A673 (cell line): ENCODE measurements at regions not wholly inside any gene's neighbourhood (a gene's known extent, or its start where the extent isn't known, plus 50 kb on each side); places are given as distances from the start of the nearest gene placed in this dataset.

Experiments used
- BruUV-seq: library from RNA; stranded (reverse); fragments of 400-500 nt; replicated peaks from 2 replicates; lab custom pipeline; 2021; lab: Mats Ljungman, UMichigan
- CTCF ChIA-PET: fragments of 300-600 bp; sonication (Branson Sonifier 250); formaldehyde crosslinking; loops from one replicate; lab custom pipeline; 2022; ENCODE audit warnings: antibody characterized with exemption; lab: Charles Lee
- POLR2A ChIA-PET: fragments of 300-600 bp; sonication (Branson Sonifier 250); formaldehyde crosslinking; loops from one replicate; lab custom pipeline; 2022; ENCODE audit warnings: antibody characterized with exemption; ENCODE audit not compliant: low non-redundant PET; lab: Charles Lee
- DNase-seq: peaks from one replicate; pipeline ENCODE4 v3.0.0-alpha.2; 2015; ENCODE audit warnings: low spot score
- H3K27ac ChIP-seq: fragments of 200-600 bp; sonication (generic); 2 replicates; pipeline ENCODE4 v1.5.1; 2016; ENCODE audit warnings: mixed run types, low read depth, mild to moderate bottlenecking, mixed read lengths, antibody characterized with exemption, low read length; ENCODE audit not compliant: poor library complexity, severe bottlenecking
- H3K27me3 ChIP-seq: fragments of 200-600 bp; sonication (generic); replicated peaks from 2 replicates; pipeline ENCODE4 v1.6.1; 2017; ENCODE audit warnings: mixed run types, low read depth, mild to moderate bottlenecking, mixed read lengths, antibody characterized with exemption, low read length; ENCODE audit not compliant: insufficient read depth, poor library complexity
- H3K36me3 ChIP-seq: fragments of 200-600 bp; sonication (generic); 2 replicates; pipeline ENCODE4 v1.6.1; 2016; ENCODE audit warnings: mixed run types, mild to moderate bottlenecking, mixed read lengths, antibody characterized with exemption, low read length; ENCODE audit not compliant: insufficient read depth, poor library complexity, severe bottlenecking
- H3K4me1 ChIP-seq: fragments of 200-600 bp; sonication (generic); 2 replicates; pipeline ENCODE4 v1.6.1; 2017; ENCODE audit warnings: mixed run types, mild to moderate bottlenecking, mixed read lengths, antibody characterized with exemption, low read length; ENCODE audit not compliant: insufficient read depth, poor library complexity, severe bottlenecking
- H3K4me3 ChIP-seq: fragments of 200-600 bp; sonication (generic); 2 replicates; pipeline ENCODE4 v1.5.1; 2016; ENCODE audit warnings: low read depth, mixed run types, mild to moderate bottlenecking, mixed read lengths, low read length; ENCODE audit not compliant: poor library complexity, severe bottlenecking
- H3K9me3 ChIP-seq: fragments of 200-600 bp; sonication (generic); 2 replicates; pipeline ENCODE4 v1.6.1; 2016; ENCODE audit warnings: mixed run types, low read depth, mild to moderate bottlenecking, mixed read lengths, antibody characterized with exemption, low read length; ENCODE audit not compliant: poor library complexity, severe bottlenecking
- CTCF ChIP-seq: fragments of 300-800, 200-600 bp; sonication (generic); conservative IDR thresholded peaks from 2 replicates; pipeline ENCODE4 v1.5.1; 2017; ENCODE audit warnings: low read depth, mild to moderate bottlenecking, antibody characterized with exemption, low read length, moderate library complexity, mixed read lengths
- EZH2 ChIP-seq: fragments of 200-600 bp; sonication (generic); IDR thresholded peaks from 2 replicates; pipeline ENCODE4 v1.6.1; 2017; ENCODE audit warnings: borderline replicate concordance, low read depth, mild to moderate bottlenecking, mixed read lengths, antibody characterized with exemption, low read length; ENCODE audit not compliant: poor library complexity, severe bottlenecking
- intact Hi-C: fragments of 100-400 bp; cut with micrococcal nuclease; formaldehyde crosslinking; loops from one replicate; pipeline ENCODE4 v1.10.0; 2022; ENCODE audit not compliant: unreplicated experiment

GRCh38 chr18:3360211-3360610, 89.8 kb upstream of the TGIF1 start:
- no peak for DNase-seq
- H3K9me3 ChIP-seq = no peaks in the 10 kb centered on the region
- POLR2A ChIA-PET = no interaction called here
- intact Hi-C loops = no loop called here
- no peaks in the 10 kb centered on the region for H3K4me1 ChIP-seq
- CTCF ChIA-PET = no interaction called here
- no peak overlapping the region for H3K27ac ChIP-seq
- H3K36me3 ChIP-seq = no peaks in the 10 kb centered on the region
- TF ChIP-seq EZH2 (no peak), CTCF (no peak)
- H3K27me3 ChIP-seq = no peaks in the 10 kb centered on the region
- BruUV-seq = no TSS peak
- H3K4me3 ChIP-seq = no peak overlapping the region

- ChIA-PET CTCF (no interaction called here), POLR2A (no interaction called here)
- DNase-seq = no peak
- Histone ChIP-seq H3K36me3 (no peaks in the 10 kb centered on the region), H3K4me3 (no peak overlapping the region), H3K27ac (no peak overlapping the region), H3K9me3 (no peaks in the 10 kb centered on the region), H3K4me1 (peaks cover 6% of the 10 kb centered on the region), H3K27me3 (no peaks in the 10 kb centered on the region)
- no peak for TF ChIP-seq EZH2
- TF ChIP-seq CTCF = no peak
- intact Hi-C loops = no loop called here
- no TSS peak for BruUV-seq
Measured at GRCh38 chr18:3367491-3368091, 82.4 kb upstream of the TGIF1 start.

- CTCF ChIA-PET = no interaction called here
- no peaks in the 10 kb centered on the region for H3K9me3 ChIP-seq
- H3K4me1 ChIP-seq = peaks cover 6% of the 10 kb centered on the region
- DNase-seq = no peak
- BruUV-seq = no TSS peak
- no peaks in the 10 kb centered on the region for H3K36me3 ChIP-seq
- H3K27ac ChIP-seq = no peak overlapping the region
- intact Hi-C loops = no loop called here
- POLR2A ChIA-PET = no interaction called here
- no peak overlapping the region for H3K4me3 ChIP-seq
- TF ChIP-seq CTCF (no peak), EZH2 (no peak)
- no peaks in the 10 kb centered on the region for H3K27me3 ChIP-seq
Measured at GRCh38 chr18:3368193-3368592, 81.8 kb upstream of the TGIF1 start.
